ENCODE measurements at regions not wholly inside any gene's neighbourhood (a gene's known extent, or its start where the extent isn't known, plus 50 kb on each side); places are given as distances from the start of the nearest gene placed in this dataset.

DNA sequence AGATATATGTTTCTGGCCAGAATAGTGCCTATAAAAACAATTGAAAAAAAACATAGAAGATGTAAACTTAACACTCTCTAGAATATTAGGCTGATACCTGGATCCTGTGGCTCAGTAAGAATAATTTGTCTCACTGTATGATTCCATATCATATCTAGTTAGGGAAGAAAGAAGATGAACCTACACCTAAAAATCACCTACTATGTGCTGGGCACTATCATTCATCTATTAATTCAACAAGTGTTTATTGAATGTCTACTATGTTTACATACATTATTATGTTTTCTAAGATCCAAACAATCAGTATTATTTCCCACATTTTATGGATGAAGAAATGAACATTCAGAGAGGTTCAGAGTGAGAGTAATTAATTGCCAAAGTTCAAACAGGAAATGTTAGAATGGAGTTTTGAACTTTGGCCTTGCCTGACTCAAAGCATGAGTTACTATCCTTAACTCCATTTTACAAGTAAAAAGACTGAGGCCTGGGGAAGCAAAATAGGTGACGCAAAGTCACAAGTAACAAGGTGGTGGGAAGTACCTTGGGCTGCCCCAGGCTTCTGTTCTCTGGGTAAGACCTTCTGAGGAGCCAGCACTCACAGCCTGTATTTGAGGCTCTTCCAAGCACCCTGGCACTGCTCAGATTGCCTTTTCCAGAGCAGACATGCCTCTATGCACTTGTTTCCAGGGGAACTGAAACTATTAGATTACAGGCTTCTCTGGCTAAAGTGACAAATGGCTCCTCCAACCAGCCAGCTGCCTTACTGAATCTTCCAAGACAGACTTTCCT, 111.1 kb upstream of the ACSL4 start:
- no peak for DNase-seq

DNA sequence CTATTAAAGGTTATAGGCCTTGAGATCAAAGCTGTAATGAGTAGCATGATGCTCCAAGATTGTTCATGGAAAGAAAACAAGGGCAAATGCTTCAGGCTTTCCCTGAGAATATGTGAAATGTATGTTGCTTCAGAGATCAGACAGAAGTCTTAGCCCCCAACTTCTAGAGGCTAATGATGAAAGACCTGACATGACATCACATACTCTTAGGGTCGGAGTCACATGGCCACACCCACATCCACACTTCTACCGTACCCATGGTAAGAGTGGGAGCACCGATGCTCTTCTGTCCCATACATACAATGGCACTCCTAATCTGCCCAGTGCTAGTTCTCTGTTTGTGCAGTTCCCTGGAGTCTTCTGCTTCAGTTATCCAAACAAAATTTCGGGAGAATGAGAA, 111.9 kb upstream of the ACSL4 start:
- no peak for DNase-seq

- DNase-seq = no peak
Measured at GRCh38 chrX:109845996-109846395, 112.9 kb upstream of the ACSL4 start.

DNA sequence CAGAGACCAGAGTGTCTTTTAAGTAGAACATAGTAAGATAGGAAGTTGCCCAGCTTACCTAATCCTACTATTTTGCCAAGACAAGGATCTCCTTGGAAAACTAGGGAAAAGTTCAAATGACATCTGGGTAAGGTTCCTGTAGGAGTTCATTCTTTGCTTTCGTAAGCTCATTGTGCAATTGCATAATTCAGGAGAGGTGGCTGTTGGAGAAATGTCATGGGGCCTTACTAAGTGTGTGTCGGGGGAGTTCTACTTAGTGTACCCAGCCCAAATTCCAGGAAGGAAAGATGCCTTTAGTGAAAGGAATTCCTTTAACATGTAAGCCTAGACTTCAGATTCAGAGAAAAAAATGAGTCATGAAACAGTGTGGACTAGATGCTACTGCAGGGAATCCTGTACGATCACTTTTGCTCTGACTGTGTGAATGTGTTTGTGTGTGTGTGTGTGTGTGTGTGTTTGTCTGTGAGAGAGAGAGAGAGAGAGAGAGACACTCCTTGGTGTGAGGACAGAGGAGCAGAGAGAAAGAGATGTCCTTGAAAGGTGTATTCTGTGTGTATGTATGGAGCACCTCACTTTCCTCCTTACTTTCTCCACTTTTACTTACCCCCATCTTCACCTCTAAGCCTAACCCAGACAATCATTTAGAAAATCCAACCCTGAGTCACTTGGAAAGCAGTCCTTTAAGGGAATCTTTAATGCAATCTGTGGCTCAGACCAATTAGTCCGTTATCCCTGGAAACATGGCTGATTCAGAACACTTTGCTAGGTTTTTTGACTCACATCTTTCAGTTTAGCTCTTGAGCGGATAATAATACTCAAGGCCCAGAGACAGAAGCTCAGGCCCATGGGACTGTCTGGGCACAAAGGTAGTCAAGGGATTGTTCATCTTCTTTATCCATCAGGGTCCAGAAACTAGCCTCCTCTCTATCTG, 114.5 kb upstream of the ACSL4 start:
- DNase-seq = no peak

- DNase-seq = no peak
Measured at GRCh38 chrX:109848461-109849050, 115.5 kb upstream of the ACSL4 start.

DNA sequence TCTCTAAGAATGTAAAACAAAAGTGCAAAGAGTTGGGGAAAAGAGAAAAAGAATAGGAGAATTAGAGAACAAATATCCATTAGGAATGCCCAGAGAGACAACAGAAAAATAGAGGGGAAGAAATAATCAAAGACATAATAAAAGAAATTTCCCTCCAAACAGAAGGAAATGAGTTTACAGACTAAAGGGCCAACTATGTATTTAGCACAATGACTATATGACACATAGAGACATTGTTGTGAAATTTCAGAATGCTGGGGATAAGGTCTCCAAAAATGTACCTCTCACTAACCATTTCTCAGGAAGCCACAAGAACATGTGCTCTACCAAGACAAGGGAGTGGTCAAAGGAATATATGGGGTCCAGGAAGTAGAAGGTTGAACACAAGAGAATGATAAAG, 121.0 kb upstream of the ACSL4 start:
- no peak for DNase-seq

DNA sequence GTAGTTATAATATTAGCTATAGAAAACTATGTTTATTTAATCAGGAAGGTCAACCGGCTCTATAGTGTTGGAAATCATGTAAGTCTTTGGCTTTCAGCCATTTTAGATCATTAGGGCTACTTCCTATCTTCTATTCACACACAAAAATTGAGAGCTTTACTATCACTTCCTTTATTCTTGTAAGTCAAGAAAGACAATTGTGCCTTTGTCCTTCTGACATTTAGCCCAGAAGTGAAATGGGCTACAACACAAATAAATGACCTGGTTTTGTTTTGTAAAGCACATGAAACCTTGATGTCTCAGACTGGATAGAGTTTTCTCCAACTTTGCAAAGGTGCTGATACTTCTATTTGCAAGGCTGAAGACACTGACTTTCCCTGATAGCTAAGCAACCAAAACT, 122.4 kb upstream of the ACSL4 start:
- DNase-seq = no peak

GRCh38 chrX:109856974-109857373, 123.9 kb upstream of the ACSL4 start:
- peak; percentile 4 for DNase-seq

DNA sequence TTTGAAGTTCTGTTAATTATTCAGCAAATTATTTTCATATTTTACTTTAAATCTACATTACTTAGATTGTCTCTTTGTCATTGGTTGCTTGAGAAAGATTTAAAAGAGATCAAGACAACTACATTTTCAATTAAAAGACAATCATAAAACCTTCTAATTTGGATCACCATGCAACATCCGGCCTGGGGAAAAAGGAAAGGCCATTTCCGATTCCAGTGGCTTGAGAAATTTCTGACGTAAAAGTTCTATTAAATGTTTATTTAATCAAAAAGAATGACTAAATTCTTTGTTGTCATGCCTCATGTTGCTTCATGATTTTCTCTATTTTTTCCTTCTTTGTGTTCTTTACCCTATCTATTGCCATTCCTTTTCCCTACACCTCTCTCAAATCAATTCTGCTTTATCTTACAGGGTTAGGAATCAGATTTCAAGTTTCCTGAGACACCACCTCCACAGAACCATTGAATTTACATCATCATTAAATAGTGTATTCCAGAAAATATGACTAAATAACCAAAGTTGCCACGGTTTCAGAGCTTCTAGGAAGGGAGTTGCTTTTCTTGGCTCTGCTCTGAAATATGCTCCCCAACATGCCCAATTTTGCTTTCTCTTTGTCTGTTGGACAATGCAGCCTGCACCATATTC, 124.6 kb upstream of the ACSL4 start:
- DNase-seq = no peak

GRCh38 chrX:109858602-109859341, 125.7 kb upstream of the ACSL4 start:
- no peak for DNase-seq

- no peak for DNase-seq
Measured at GRCh38 chrX:109859651-109860050, 126.6 kb upstream of the ACSL4 start.

DNA sequence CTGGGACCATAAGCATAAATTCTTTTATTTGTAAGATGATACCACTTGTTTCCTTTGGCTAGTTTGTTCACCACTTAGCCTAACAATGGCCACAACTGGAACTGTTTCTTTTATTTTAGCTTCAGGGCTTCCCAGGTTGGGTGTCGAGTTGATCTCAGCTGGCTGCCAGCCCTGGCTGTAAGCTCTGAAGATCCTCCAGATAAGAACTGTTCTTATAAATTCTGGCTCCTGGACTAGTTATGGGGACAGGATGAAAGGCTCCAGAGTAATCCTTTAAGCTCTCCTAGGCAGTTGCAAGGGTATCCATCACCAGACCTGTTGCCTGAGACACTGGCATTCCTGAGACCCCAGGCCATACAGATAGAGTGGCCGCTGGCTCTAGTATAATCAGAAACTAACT, 129.4 kb upstream of the ACSL4 start:
- DNase-seq = no peak

DNA sequence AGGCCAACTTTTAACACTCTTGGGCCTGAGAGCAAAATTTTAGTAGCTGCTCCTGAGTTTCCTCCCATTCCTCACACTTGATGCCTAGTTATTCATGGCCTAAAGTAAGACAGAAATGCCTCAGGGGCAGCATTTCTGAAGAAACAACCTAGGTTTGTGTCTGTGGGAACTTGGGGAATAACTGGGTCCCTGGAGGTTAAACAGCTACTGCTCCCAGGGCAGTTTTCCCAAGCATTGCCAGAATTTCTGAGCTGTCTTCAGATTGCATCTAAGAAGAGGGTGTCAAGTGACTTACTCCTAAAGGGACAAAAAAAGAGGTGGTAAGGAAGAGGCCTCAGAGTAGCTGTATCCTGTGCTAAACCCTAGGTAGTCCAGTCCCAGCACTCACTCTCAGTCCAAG, 130.8 kb upstream of the ACSL4 start:
- no peak for DNase-seq

DNA sequence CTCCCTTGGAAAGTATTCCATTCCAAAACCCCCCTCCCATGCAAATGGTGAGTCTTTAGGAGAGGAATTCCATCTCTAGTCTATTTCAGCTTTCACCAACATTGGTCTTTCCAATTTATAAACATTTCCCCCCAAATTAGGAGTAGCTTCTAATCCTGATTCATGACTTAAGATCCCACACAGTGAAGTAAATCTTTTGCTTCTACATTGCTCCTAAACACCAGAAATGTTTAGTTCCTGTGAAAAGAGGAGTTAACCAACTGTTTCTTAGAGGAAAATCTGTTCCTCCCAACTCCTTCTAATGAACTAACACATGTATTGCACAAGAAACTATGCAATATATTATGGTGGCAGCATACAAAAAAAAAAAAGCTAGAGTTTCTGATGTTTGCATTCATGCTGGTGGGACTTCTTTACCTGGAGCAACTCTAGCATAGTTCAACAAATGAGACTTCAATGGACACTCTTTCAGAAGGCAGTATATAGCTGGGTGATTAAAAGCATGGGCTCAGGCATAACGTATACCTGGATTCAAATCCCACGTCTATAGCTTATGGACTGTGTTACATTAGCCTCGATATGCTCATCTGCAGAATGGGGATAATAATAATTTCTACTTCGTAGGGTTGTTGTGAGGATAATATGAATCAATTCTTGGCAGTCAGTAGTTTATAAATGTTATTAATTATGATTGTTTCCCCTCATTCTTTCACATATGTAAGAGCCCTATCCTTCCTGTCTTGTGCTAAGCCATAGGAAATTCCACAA, 131.6 kb upstream of the TMEM164 start:
- DNase-seq = no peak

DNA sequence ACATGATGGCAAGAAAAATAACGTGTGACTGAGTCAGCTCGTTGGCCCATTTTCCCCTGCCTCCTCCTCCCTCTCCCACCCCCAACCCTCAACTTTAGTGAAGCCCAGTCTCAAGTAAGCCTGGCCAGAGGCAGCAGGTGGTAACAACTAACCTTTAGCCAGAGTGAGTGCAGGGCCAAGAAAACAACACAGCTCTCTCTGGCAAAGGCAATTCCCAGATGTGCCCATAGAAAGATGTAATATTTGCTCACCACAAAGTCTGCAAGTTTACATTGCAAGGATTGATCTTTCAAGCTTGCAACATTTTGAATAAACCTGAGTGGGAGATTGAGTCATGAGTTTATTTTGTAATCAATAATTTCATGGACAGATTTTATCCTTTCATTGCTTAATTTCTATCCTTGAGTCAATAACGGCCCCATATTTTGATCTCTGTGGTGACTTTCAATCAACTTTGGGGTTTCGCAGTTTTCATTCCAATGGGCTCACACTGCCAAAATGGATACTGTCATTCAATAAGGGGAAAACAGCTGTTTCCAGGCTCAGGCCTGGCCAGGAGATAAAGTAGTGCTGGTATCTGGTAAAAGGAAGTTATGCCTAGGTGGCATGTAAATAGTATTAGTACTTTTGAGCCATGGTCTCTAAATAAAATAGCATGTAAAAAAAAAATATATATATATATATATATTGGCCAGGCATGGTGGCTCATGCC, 130.7 kb upstream of the TMEM164 start:
- no peak for DNase-seq

- DNase-seq = no peak
Measured at GRCh38 chrX:109873574-109873973, 129.3 kb upstream of the TMEM164 start.

DNA sequence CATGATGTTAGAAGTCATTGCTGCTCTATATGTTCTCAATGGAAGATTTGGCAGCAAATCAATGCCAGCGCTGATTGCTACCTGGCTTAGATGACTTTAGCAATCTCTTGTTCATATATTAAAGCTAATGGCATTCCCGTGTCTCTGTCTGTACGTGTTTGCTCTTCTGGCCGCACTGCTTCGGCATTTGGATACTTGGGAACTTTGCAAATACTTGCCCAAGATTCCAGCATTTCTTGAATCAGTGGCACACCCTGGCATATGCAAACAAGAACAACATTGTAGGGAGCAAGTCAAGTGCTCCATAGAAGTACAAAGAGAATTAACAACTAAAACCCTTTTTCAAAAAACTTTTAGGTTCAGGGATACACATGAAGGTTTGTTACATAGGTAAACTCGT, 128.9 kb upstream of the TMEM164 start:
- no peak for DNase-seq

- no peak for DNase-seq
Measured at GRCh38 chrX:109874548-109874947, 128.4 kb upstream of the TMEM164 start.

GRCh38 chrX:109875831-109876230, 127.1 kb upstream of the TMEM164 start:
- DNase-seq = no peak

GRCh38 chrX:109878236-109878635, 124.7 kb upstream of the TMEM164 start:
- DNase-seq = no peak

DNA sequence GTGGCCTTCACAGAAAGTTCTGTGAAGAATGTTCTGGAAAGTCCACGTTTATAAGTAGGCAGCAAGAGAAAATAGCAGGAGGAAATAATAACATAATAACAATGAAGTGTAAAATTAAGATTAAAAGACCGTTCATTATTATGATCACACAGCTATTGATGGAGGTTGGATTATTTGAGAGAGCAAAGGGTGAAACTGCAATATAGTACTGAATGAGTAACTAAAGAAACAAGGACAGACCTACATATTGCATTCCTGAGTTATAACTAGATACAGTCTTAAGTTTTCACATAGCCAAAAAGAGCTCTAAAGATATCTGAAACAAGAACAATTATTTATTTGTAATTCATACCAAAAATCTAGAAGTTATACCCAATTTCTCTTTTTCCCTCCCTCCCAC, 122.9 kb upstream of the TMEM164 start:
- no peak for DNase-seq
